COLO668 (cell line): ENCODE measurements at regions not wholly inside any gene's neighbourhood (a gene's known extent, or its start where the extent isn't known, plus 50 kb on each side); places are given as distances from the start of the nearest gene placed in this dataset.

Experiments used
- DNase-seq: peaks from one replicate; lab custom pipeline; 2025; ENCODE audit not compliant: unreplicated experiment; lab: John Stamatoyannopoulos, UW

DNA sequence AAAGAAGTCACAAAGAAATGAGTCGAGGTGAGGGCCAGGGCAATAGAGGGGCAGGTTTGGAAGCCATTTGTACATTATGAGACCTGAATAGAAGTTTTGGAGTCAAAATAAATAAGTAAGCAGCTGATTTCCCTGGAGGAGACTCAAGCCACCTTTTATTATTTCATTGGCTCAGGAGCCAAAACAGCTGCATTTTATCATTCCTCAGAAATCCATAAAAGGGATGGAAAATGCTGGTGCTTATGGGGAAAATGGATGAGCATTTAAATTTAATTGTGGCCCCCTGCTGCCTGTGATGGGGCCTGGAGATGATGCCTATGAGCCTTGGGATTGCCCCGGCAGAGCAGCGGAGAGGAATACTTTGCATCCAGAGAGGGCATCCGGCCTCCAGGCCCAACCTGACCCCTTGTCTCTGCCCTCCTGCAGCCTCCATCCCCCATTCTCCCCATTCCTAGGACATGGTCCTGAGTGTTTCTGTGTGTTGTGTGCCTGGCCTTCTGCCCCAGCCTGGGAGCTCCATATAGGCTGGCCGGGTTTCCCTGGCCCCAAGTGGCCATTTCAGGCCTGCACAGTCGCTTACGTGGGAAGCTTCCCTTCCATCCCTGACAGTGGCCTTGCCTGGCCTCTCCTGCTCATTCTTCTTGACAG is 296.8 kb upstream of the ZMIZ1 start:
- DNase-seq, result no peak

DNA sequence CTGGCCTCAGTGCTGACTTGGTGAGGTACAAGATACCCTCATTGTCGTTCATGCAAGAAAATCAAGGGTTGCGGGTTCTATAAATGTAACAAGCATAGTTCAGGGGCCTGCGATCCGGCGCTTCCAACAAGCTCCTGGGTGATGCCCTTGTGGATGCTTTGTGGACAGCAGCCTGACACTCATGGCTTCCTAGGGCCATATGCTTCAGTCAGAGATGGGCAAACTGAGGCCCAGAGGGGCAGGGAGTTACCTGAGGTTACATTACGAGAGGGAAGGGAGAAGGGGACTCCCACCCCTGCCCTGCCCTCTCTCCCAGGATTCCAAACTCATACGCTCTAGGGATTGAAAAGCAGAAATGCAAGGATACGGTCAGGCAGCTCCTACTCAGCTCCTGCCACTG is 296.3 kb upstream of the ZMIZ1 start:
- no peak for DNase-seq

DNA sequence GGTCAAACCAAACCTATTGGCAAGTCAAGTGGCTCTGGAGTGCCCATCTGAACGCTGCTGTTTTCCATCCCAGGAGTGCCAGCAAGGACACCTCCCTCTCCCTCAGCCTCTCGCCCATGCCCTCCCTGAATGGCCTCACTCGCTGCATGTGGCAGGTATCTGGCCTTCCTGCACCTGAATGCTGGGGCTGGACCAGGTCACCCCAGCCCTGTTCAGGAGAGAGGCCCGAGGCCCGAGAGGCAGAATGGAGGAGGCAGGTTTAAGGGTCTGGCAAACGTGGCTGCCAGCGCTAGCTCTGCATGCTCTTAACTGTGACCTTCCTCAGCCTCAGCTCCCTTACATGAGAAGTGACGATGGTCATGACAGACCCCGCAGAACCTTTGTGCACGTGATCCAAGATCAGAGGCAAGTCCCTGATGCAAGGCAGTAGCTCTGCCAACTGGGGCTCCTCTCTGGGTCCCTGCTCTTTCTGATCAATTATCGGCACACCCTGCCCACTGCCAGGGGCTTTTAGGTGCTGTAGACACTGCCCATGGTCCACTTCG is 295.7 kb upstream of the ZMIZ1 start:
- no peak for DNase-seq

DNA sequence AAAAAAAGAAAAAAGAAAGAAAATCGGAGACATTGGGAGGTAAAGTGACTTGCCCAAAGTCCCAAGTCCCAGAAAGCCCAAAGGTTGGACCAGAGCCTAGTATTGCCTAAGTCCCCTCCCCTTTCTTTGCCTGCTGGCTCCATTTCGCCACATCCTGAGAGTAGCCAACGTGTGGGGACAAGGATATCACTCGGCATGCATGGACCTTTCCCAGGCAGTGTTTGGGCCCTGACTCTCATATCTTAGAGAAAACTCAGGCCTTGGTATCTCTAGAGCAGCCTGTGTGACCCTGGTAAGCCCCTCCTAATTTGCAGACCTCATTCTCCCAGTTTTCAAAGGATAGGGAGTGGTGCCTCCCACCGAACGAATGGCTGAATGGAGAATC is 294.2 kb upstream of the ZMIZ1 start:
- DNase-seq, result no peak

DNA sequence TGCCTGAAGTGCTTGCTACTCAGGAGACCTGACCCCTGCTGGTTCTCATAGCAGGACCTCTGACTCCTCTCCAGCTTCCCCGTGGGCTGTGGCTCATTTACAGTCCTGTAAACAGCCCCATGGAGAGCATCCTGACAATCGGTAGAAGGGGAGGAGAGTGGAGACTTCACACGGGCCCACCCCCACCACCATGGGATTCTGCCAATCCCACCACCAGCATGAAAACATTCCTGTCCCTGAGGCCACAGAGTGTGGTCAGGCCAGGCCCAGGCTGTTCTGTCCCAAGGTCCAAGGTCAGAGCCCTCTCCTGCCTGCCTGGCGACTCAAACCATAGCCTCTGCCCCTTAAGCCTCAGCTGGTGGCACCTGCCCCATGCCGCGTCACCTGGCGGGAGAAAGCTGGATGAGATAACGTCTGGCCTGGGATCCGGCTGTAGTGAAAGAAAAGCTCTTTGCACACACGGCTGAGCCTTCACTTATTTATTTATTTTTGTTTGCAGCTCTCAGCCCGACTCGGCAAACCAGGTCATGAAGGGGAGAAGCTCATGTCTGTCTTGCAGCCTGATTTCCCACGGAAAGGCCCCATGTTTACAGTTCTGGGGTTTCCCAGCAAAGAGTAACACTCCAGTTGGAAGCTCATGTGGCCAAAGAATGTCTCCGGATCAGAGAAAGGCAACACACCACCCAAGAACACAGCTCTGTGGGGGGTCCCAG is 293.6 kb upstream of the ZMIZ1 start:
- DNase-seq, result peak; percentile 85

DNA sequence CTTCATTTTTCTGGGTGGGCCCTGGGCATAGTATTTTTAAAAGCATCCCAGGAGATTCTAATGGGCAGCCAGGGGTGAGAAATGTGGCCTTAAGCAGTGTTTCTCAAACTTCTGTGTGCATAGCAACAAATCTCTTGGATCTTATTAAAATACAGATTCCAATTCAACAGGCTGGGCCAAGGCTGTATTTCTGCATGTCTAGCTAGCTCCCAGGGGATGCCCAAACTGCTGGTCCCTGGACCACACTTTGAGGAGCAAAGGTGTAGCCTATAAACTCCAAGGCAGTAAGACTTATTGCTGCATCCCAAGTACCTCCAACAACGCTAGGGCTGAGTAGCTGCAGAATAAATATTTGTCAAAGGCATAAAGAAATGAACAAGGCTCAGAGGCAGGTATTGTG is 292.9 kb upstream of the ZMIZ1 start:
- no peak for DNase-seq

DNA sequence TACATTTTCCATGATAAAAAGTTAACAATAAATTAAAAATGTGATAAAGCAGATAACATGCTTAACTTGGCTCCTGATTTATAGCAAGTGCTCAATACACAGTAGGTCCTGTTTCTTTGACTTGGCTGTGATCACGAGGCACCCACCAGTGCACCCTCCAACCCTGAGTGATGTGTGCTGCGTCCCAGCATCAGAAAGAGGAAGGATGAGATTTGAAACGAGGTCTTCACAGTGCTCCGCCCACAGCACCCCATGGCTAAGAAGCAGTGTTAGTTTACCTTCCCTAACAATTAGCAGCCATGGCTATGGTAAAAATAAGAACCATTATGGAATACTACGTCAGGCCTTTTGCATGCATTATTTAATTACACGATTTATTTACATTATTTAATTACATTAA is 292.0 kb upstream of the ZMIZ1 start:
- DNase-seq, result no peak

DNA sequence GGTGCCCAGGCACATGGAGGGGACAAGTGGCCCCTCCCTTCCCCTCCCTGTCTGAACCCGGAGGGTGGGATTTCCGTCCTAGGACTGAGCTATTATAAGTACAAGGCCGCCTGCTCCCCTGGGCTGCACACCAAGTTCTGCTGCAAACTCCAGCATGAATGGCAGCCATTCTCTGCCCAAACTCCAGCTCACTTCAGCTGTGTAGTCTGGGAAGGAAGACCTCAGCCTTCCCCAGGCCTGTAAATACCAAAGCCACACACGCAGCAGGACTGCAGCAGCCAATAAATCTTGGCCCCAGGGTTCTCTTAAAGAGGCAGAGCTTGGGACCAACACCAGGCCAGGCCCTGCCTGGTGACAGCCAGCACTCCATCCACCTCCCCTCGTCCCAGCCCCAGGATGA is 291.3 kb upstream of the ZMIZ1 start:
- DNase-seq, result no peak

DNA sequence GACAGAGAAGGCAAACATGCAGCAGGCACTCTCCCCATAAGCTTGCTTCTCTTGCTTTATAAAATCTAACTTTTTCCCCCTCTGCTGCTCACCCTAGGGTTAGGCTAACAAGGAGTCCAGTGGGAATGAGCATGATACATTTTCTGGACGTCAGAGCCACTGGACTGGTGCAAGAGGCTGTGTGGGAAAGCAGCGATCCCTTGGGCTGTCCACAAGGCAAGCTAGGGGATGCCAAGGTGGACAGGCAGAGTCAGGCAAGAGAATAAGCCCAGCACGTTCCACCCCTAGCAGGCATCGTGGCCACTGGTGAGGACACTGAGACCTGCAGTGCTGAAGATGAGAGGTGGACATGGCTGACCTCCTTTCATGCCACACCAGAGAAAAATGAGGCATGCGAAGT is 290.9 kb upstream of the ZMIZ1 start:
- DNase-seq, result no peak

DNA sequence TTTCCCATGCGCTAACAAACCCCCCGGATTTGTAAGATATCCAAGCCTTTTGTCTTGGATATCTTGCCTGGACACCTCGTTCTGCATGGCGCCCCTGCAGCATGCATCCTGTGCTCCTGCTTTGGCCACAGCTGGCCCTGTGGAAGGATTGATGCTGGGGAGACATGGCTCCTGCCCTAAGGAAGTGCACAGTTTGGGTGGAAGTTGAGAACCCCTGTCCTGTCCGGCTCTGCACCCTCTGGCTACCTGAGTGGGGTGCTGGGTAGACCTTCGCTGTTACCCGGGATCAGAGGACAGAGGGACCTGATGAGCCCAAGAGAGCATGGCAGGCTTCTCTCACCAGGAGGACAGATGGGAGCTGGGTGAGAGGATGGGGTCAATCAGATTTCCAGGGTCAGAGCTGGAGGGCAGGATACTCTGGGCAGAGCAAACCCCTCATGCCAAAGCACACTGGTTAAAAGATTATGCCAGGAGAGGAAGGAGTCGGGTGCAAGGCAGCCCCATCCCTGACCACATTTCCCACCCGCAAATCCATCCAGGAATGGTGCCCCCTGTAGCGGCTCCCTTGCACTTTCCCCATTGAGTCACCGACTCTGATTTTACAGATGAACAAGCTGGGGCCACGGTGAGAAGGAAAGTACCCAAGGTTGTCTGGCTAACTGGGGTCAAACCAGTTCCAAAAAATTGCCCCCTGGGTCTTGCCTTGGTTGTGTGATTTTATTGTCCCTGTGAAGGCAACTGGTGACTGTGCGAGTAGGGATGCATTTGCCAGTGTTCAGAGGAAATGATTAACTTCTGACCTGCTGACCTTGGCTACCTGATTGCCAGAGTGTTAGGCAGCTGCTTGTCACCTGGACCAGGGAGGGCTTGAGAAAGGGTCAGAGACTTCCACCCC is 290.1 kb upstream of the ZMIZ1 start:
- DNase-seq, result peak; percentile 3

DNA sequence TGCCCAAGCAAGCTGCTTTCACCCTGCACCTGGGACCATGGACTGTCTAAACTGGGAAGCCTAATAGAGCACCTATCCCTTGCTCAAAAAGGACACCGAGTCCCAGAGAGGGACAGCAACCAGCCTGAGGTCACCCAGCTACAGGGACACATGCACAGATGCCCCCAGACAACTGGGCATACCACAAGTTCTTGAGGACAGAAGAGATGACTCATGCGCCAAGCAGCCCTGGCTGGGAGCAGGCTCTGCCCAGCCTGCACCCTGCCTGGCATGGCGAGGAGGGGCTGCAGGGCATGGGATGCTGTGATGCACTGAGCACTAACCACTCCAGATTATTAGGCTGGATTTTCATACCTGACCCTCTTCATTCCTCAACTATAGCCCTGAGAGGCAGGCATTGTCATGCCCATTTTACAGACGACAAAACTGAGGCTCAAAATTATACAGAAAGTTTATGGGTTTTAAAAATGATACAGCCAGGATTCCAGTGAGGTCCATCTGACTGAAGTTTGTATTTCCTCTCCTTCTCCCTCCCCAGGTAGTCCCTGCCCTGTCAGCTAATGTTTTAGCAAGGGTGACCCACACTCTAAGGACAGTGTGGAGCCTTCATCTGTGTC is 289.3 kb upstream of the ZMIZ1 start:
- DNase-seq, result no peak

DNA sequence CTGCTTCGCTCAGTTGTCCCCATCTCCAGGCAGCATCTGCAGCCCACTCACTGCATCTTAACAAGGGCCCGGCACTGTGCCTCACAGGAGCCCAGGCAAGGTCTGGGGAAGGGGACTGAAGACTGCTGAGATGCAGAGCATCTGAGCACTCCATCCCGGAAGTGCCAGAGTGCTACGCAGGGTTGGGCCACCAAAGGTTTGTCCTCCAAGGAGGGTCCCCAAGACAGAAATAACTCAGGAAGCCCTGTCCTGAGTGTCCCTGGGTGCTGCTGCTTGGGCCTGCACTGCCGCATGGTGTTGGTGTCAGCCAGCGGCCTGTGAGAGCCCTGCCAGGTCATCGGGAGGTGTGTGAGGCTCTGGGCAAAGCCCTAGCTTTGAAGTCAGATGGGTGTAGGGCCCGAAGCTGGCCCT is 288.2 kb upstream of the ZMIZ1 start:
- DNase-seq, result no peak

DNA sequence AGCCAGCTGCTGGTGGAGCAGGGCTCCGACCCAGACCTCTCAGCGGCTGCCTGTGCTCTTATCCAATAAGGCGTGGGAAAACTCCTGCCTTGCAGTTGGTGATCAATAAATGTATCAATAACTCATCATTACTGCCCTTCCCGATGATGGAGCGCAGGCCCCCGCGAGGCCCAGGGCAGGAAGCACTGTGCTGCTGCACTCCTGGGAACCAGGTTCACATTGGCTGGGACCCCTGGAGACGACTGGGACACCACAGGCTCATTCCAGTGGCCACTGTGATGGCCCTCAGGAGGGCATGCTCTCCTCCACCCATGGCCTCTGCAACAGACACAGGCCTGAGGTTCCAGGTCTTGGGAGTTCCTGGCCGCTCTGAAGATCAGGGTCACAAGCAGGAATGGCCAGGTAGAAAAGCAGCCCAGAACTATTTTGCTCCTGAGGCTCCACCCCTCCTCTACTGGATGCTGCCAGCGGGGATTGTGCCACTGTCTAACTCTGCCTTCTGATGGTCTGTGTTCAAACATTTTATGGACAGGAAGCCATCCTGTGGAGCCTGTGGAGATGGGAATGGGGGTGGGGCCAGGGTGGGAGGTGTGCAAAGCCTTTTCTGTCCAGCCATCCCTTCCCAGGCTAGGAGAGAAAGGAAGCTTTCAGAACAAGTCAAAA is 287.4 kb upstream of the ZMIZ1 start:
- DNase-seq, result no peak

DNA sequence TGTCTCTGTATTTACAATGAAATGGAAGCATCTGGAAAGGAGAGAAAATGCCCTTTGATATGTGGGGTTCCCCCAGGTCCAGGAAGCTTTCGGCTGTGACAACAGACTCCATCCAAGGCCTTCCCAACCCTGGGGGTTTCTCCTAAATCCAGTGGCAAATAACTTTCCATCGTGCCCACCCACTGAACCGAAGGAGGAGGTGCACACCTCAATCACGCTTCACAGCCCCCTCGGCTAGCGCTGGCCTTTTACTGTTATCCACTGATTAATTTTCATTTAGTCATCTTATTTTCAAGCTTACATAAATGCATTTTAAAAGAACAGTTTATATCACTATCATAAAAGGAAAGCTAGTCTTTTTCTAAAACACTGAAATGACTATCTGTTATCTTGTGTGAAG is 286.8 kb upstream of the ZMIZ1 start:
- DNase-seq, result no peak

DNA sequence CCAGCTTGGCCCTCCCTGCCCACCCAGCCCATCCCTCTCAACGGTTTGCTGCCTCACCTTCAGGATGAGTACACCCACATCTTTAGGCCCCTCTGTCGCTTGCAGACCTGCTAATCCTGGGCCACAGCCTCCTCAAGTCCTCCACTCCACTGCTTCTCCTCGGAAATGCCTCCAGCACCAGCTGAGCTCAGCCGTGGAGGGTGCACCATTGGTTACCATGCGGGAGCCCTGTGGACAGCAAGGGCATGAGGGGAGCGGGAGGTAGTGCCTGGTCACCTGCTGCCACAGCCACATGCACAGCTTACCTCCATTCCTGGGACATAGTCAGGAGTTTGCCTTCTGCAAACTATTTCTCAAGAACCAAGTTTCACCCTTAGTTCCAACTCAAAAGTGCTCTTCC is 286.3 kb upstream of the ZMIZ1 start:
- no peak for DNase-seq

DNA sequence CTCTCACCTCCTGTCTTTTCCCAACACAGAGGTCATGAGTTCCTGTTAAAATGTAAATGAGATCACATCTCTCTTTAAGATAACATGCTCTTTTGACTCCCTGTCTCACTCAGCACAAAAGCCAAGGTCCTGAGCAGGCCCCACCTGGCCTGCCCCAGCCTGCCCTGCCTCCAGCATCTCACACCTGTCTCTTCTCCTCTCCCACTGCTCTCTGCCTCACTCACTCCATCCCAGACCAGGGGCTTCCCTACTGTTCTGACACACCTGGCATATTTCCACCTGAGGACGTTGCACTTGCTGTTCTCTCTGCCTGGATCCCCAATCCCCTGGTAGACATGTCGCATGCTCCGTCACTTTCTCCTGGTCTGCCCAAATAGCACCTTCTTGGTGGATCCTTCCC is 285.0 kb upstream of the ZMIZ1 start:
- no peak for DNase-seq

DNA sequence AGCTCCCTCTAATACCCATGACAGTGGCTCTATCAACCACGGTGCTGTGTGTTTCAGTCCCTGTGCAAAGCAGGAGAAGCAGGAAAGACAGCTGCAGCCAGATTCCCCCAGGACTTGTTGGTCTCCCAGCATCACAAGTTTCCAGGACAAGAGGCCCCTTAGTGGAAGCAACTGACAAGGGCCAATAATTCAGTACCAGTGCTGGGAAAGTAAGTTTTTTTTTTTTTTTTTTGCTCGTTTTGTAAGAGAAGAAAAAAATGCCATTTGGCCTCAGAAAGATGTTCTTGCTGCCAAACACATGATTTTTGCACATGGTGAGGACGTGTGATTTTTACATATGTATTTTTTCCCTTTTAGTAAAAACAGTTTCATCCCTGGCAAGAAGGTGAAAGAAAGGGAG is 284.2 kb upstream of the ZMIZ1 start:
- DNase-seq, result no peak

DNA sequence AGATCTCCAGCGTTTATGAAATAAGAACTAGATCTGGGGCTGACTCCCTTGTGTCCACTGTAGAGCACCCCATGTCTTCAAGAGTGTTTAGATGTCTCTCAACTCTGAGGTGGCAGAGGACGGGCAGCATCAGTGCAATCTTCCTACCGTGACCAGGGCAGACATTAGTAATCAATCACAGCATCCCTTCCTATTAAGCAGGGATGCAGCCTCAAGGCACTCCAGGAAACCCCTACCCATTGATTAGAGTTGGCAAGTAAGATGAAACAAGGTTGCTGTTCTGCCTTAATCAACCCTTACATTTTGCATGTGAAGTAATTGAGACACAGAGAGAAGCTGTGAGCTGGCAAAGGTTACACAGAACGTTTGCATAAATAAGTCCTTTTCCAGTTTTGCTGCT is 283.7 kb upstream of the ZMIZ1 start:
- no peak for DNase-seq

DNA sequence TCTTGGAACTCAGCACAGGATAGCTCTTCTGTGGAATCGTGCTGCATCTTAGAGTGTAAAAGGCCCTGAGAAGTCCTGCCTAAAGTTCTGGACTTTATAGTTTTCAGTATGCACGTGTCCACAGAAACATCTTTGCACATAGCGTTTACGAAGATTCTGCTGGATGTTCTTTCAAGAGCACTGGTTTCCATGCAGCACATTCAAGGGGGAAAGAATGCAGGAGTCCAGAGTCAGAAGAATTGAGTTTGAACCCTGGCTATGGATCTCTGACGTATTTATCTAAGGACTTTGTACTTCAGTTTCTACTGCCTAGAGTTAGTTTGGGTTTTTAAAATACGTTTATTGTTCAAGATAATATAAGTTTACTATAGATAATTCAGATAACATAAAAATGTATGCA is 282.8 kb upstream of the ZMIZ1 start:
- no peak for DNase-seq

DNA sequence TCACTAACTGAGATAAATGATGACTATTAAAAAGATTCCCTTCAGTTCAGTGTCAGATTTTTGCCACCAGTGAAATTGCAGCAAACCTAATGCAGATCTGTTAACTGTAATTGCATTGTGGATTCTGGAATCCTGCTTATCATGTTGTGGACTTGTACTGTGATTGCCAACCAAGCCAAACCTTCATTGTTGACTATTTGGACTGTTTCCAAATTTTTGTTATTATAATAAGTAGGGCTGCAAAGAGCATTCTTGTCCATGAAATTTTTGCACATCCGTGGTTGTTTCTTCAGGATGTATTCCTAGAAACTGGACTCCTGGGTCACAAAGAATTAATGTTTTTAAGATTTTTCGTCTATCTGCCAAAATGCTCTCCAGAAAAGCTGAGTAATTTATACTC is 281.6 kb upstream of the ZMIZ1 start:
- no peak for DNase-seq
